ENCODE measurements at regions not wholly inside any gene's neighbourhood (a gene's known extent, or its start where the extent isn't known, plus 50 kb on each side); places are given as distances from the start of the nearest gene placed in this dataset.
"Not testable (repeated sequence)": the region's sequence is repeated elsewhere in the genome, so short reads cannot be mapped to it uniquely, and the experiment has no call there.

DNA sequence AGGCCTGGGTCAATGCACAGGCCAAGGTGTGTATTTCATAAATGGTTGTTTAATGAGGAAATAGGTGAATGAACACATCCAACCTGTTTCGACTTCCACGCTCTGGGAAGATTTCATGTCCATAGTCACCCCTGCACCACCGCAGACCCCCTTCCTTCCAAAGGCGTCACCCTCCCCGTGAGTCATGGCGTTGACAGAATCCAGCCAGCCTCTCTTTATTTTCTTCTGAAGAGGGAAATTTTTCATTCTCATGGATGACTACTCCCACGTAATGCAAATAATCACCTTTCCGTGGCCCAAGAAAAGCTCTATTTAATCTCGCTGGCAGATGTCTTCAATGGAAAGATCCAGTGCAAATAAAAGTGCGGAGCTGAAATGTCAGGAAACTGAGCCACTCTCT, 75.3 kb upstream of the FOXK1 start:
- Histone ChIP-seq H3K4me1 (ENCODE audit: insufficient read depth, low read length) (no peaks in the 10 kb centered on the region), H3K9me3 (ENCODE audit: low read depth, low read length) (no peaks in the 10 kb centered on the region), H3K27me3 (ENCODE audit: insufficient read depth, low read length) (no peaks in the 10 kb centered on the region), H3K4me3 (ENCODE audit: low read length) (no peak overlapping the region)

DNA sequence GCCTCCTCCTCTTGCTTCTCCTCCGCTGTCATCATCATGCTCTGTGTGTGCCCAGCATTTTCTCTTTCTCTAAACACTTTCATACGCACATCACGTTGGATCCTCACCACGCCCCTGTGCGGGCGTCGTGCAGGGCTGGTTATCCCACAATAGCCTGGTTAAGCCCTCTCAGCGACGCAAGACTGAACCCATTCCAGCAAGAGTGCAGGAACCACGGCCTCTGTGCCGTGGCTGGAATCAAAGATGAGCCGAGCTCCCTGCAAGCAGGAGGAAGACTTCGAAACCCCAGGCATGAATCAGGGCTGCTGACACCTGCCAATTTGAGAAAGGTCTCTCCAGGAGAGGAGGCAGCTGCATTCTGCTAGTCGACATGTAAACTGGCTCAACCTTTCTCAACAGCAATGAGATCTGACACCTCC, 74.8 kb upstream of the FOXK1 start:
- Histone ChIP-seq H3K4me3 (ENCODE audit: low read length) (no peak overlapping the region), H3K4me1 (ENCODE audit: insufficient read depth, low read length) (peaks cover 2% of the 10 kb centered on the region), H3K27me3 (ENCODE audit: insufficient read depth, low read length) (no peaks in the 10 kb centered on the region), H3K9me3 (ENCODE audit: low read depth, low read length) (no peaks in the 10 kb centered on the region)

DNA sequence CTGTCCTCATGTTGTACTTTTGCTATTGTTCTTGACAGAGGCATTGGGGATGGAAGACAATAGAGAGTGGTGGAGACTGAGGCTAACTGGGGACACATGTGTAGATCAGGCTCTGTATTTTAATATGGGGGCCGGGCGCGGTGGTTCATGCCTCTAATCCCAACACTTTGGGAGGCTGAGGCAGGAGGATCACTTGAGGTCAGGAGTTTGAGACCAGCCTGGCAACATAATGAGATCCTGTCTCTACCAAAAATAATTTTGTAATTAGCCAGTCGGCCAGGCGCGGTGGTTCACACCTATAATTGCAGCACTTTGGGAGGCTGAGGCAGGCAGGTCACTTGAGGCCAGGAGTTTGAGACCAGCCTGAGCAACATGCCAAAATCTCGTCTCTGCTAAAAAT, 72.5 kb upstream of the FOXK1 start:
- not testable (repeated sequence) for H3K4me3 ChIP-seq (ENCODE audit: low read length); H3K9me3 ChIP-seq (ENCODE audit: low read depth, low read length)

DNA sequence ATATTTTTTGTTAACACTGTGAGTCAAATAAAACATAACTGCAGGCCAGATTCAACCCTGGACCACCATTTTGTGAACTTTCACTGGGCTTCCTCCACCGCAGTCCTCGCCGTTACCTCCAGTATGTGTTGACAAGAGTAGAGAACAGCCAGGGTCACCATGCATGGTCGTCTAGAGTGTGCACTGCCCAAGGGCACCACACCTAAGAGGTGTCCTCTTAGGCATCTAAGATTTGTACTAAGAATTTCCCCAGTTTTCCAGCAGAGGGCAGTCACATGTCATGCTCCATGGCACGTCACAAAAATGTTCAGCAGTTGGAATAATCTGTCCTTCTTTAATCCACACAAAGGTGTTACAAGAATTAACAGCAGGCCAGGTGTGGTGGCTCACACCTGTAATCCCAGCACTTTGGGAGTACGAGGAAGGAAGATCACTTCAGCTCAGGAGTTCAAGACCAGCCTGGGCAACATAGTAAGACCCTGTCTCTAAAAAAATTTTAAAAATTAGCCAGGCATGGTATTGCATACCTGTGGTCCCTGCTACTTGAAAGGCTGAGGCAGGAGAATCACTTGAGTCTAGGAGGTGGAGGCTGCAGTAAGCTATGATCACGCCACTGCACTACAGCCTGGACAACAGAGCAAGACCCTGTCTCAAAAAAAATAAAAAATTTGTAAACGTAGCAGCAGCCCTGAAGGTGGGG, 71.2 kb upstream of the FOXK1 start:
- Histone ChIP-seq H3K27me3 (ENCODE audit: insufficient read depth, low read length) (no peaks in the 10 kb centered on the region), H3K4me3 (ENCODE audit: low read length) (no peak overlapping the region), H3K4me1 (ENCODE audit: insufficient read depth, low read length) (peaks cover 18% of the 10 kb centered on the region), H3K9me3 (ENCODE audit: low read depth, low read length) (no peaks in the 10 kb centered on the region)

More for the DNA sequence above, 72.5 kb upstream of the FOXK1 start:
- H3K4me1 ChIP-seq (ENCODE audit: insufficient read depth, low read length): peaks cover 18% of the 10 kb centered on the region
- H3K27me3 ChIP-seq (ENCODE audit: insufficient read depth, low read length): not testable (repeated sequence)

DNA sequence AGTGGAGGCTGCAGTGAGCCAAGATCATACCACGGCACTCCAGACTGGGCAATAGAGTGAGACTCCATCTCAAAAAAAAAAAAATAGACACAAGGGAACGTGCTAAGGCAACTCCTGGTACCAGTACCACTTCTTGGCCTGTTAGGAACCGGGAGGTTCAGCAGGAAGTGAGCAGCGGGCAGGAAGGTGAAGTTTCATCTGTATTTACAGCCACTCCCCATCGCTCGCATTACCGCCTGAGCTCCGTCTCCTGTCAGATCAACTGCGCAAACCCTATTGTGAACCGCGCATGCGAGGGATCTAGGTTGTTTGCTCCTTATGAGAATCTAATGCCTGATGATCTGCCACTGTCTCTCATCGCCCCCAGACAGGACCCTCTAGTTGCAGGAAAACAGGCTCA, 69.9 kb upstream of the FOXK1 start:
- no peaks in the 10 kb centered on the region for H3K9me3 ChIP-seq (ENCODE audit: low read depth, low read length)
- H3K4me1 ChIP-seq (ENCODE audit: insufficient read depth, low read length): peaks cover 18% of the 10 kb centered on the region
- H3K4me3 ChIP-seq (ENCODE audit: low read length): no peak overlapping the region
- no peaks in the 10 kb centered on the region for H3K27me3 ChIP-seq (ENCODE audit: insufficient read depth, low read length)

DNA sequence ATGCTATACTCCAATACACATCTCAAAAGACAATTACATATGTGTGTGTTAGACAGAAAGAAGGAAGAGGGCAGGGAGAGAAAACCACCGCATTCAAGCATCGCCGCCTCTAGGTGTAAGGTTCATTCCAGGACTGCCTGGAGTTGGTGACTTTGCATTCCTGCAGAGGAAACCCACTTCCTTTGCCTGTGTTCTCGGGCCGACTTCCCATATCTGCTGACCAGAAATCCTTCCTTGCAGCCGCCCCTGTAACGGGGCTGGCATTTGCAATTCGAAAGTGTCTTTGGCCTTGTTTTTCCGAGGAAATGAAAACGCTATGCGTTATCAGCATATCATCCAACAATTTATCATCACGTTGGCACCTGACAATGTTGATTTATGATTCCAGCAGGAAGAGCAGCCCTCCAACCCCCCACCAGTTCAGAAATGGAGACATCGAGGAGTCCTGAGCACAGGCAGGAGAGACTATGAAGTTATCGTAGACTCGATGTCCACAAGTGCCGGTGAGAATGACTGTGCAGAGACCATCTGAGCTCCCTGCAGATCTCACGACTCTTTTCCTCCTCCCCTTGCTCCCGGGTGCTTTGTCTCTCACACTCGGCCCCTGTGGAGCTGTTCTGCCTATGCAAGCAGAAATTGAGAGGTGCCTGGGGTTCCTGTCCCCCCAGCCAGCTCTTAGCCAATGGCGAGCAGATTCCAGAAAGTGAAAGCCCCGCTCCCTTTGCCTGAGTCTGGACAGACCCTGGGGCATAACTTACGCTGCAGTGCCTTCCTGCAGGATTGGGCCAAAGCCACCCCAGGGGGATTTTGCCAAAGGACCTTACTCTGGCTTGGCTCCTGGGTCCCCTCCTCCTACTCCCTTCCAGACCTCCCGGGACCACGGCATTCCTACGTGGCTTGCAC, 68.9 kb upstream of the FOXK1 start:
- Histone ChIP-seq H3K4me3 (ENCODE audit: low read length) (peak overlapping the region; percentile 35), H3K4me1 (ENCODE audit: insufficient read depth, low read length) (peaks cover 18% of the 10 kb centered on the region), H3K27me3 (ENCODE audit: insufficient read depth, low read length) (no peaks in the 10 kb centered on the region), H3K9me3 (ENCODE audit: low read depth, low read length) (no peaks in the 10 kb centered on the region)

DNA sequence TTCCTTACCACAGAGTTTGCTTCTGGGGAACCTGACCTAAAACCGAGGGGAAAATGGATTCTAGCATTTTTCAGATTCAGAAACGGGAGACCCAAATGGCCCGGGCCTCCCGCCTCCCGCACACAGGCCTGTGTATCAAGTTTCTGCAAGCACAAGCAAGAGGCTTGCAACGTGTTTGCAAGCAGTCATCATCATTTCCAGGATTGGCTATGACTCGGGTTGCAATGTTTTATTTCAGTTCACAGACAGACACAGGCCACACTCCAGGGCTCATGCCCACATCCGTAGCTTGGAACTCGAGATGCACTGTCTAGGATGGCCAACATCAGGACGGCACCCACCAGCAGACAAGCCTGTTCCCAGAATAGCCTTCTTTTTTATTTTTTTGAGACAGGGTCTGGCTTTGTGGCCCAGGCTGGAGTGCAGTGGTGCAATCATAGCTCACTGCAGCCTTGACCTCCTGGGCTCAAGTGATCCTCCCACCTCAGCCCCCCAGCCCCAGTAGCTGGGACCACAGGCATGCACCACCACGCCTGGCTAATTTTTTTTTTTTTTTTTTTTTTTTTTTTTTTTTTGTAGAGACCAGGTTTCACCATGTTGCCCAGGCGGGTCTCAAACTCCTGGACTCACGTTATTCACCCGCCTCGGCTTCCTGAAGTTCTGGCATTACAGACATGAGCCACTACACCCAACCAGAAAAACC, 68.1 kb upstream of the FOXK1 start:
- no peak overlapping the region for H3K4me3 ChIP-seq (ENCODE audit: low read length)
- H3K4me1 ChIP-seq (ENCODE audit: insufficient read depth, low read length): peaks cover 18% of the 10 kb centered on the region
- H3K9me3 ChIP-seq (ENCODE audit: low read depth, low read length): no peaks in the 10 kb centered on the region
- H3K27me3 ChIP-seq (ENCODE audit: insufficient read depth, low read length): no peaks in the 10 kb centered on the region

DNA sequence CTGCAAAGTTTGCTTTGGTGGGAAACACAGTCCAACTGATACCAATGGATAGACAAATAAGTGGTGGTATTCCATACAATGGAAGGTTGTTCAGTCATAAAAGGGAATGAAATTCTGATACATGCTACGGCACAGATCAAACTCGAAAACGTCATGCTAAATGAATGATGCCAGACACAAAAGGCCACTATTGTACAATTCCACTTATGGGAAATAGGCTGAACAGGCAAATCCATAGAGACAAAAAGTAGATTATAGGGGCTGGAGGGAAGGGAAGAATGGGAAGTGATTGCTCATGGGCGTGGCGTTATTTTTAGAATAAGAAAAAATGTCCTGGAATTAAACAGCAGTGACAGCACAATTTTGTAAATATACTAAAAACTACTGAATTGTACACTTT, 66.0 kb upstream of the FOXK1 start:
- Histone ChIP-seq H3K4me1 (ENCODE audit: insufficient read depth, low read length) (peaks cover 30% of the 10 kb centered on the region), H3K9me3 (ENCODE audit: low read depth, low read length) (no peaks in the 10 kb centered on the region), H3K27me3 (ENCODE audit: insufficient read depth, low read length) (no peaks in the 10 kb centered on the region), H3K4me3 (ENCODE audit: low read length) (no peak overlapping the region)

DNA sequence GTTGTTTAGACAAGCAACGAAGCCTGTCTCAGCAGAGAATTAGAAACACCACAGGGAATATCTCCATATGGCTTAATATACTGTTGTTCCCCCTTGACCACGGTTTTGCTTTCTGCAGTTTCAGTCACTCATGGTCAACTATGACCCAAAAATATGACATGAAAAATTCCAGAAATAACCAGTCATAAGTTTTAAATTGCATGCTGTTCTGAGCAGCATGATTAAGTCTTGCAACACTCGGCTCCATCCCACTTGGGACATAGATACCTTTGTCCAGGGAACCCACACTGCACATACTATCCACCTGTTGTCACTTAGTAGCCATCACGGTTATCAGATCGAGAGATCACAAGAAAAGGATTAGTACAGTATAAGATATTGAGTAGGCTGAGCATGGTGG, 60.7 kb upstream of the FOXK1 start:
- Histone ChIP-seq H3K4me1 (ENCODE audit: insufficient read depth, low read length) (peaks cover 12% of the 10 kb centered on the region), H3K9me3 (ENCODE audit: low read depth, low read length) (no peaks in the 10 kb centered on the region), H3K4me3 (ENCODE audit: low read length) (no peak overlapping the region), H3K27me3 (ENCODE audit: insufficient read depth, low read length) (no peaks in the 10 kb centered on the region)

DNA sequence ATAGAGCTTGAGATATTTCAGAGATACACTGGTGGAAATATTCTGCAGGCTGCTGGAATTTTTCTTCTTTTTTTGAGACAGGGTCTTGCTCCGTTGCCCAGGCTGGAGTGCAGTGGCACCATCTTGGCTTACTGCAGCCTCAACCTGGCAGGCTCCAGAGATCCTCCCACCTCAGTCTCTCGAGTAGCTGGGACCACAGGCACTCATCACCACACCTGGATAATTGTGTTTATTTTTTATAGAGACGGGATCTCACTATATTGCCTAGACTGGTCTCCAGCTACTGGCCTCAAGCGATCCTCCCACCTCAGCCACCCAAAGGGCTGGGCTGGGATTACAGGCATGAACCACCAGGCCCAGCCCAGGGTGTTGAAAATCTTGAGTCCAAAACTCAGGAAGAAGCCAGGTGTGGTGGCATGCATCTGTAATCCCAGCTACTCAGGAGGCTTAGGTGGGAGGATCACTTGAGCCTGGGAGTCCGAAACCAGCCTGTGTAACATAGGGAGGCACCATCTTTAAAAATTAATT, 55.7 kb upstream of the FOXK1 start:
- Histone ChIP-seq H3K4me1 (ENCODE audit: insufficient read depth, low read length) (no peaks in the 10 kb centered on the region), H3K27me3 (ENCODE audit: insufficient read depth, low read length) (no peaks in the 10 kb centered on the region), H3K9me3 (ENCODE audit: low read depth, low read length) (no peaks in the 10 kb centered on the region), H3K4me3 (ENCODE audit: low read length) (no peak overlapping the region)

DNA sequence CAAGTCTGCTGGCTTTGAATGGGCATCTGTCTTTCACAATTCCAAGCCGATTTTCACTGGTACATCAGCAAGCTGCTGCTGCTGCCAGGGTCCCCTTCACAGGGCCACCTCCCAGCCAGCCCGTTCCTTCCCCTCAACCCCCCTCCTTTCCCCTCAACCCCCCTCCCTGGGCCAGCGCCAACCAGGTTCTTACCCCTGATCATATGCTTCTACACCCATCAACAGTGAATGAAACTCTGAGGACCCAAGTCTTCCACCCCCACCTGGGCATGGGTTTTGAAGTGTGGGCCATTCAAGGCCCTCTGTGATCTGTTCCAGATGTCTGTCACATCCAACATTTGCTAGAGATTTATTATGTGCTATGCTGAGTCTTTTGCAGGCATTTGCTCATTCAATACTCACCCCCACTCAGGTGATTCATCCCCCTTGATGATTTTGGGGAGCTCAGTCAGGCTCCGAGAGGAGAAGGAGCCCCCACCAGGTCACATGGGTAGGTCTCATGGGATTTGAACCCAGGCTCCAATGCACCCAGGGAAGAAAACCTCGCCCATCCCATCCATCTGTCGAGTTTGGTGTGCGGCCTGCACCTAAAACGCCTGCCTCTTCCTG, 52.7 kb upstream of the FOXK1 start:
- Histone ChIP-seq H3K9me3 (ENCODE audit: low read depth, low read length) (no peaks in the 10 kb centered on the region), H3K27me3 (ENCODE audit: insufficient read depth, low read length) (no peaks in the 10 kb centered on the region), H3K4me1 (ENCODE audit: insufficient read depth, low read length) (no peaks in the 10 kb centered on the region), H3K4me3 (ENCODE audit: low read length) (no peak overlapping the region)

DNA sequence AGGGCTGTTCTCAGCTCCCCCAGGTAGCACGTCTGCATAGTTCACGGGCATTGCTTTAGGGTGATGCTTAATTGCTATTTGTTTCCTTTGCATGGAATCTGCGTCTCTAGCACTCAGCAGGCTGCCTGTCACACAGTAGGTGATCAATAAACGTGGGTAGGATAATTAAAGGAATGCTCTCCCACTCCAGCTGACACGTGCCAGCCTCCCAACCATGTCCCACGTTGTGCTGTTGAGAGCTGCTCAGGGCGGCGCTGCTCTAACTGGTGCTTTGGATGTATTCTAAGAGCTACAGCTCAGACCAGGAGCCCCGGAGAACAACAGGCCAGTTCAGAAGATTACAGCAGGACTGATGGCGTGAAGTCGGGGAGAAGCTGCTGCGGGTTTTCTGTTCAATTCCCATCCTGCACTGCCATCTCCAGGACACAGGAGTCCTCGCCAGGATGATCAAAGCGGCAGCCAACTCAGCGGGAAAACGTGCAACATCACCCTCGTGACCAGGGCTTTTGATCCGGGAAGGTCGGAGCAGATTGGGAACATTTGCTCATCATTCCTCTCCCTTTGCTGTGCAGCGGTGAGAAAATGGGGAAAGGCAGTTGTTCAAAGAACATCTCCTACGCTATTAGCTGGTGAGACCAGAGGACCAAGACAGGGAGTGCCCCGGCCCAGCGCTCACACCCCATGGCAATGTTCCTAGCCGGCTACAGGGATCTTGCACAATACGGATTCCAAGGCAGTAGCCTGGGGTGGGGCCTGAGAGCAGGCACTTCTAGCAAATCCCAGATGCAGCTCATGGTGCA, 50.5 kb upstream of the FOXK1 start:
- H3K27me3 ChIP-seq (ENCODE audit: insufficient read depth, low read length): no peaks in the 10 kb centered on the region
- no peaks in the 10 kb centered on the region for H3K4me1 ChIP-seq (ENCODE audit: insufficient read depth, low read length)
- no peaks in the 10 kb centered on the region for H3K9me3 ChIP-seq (ENCODE audit: low read depth, low read length)
- H3K4me3 ChIP-seq (ENCODE audit: low read length): no peak overlapping the region

Measured in mononuclear cell (primary cell).